ENCODE measurements at regions not wholly inside any gene's neighbourhood (a gene's known extent, or its start where the extent isn't known, plus 50 kb on each side); places are given as distances from the start of the nearest gene placed in this dataset.
"Not testable (repeated sequence)": the region's sequence is repeated elsewhere in the genome, so short reads cannot be mapped to it uniquely, and the experiment has no call there.

- DNase-seq (ENCODE audit: low spot score), result no peak
Measured at GRCh38 chr4:66929748-66930147, 615.6 kb downstream of the CENPC start.

GRCh38 chr4:66928881-66929280 is 616.4 kb downstream of the CENPC start:
- not testable (repeated sequence) for DNase-seq (ENCODE audit: low spot score)

GRCh38 chr4:66927937-66928336 is 617.4 kb downstream of the CENPC start:
- DNase-seq (ENCODE audit: low spot score), result no peak

GRCh38 chr4:66926687-66927086 is 618.6 kb downstream of the CENPC start:
- no peak for DNase-seq (ENCODE audit: low spot score)

GRCh38 chr4:66923081-66923865 is 622.0 kb downstream of the CENPC start:
- DNase-seq (ENCODE audit: low spot score), result no peak

- DNase-seq (ENCODE audit: low spot score), result no peak
Measured at GRCh38 chr4:66921433-66921832, 623.9 kb downstream of the CENPC start.

- no peak for DNase-seq (ENCODE audit: low spot score)
Measured at GRCh38 chr4:66920514-66920913, 624.8 kb downstream of the CENPC start.

- DNase-seq (ENCODE audit: low spot score), result peak; percentile 15
Measured at GRCh38 chr4:66911880-66912279, 633.4 kb downstream of the CENPC start.

- no peak for DNase-seq (ENCODE audit: low spot score)
Measured at GRCh38 chr4:66906314-66906713, 639.0 kb downstream of the CENPC start.

- no peak for DNase-seq (ENCODE audit: low spot score)
Measured at GRCh38 chr4:66899422-66900065, 645.8 kb downstream of the CENPC start.

GRCh38 chr4:66893807-66894206 is 651.5 kb downstream of the CENPC start:
- no peak for DNase-seq (ENCODE audit: low spot score)

GRCh38 chr4:66887061-66887460 is 658.2 kb downstream of the CENPC start:
- DNase-seq (ENCODE audit: low spot score), result no peak

- DNase-seq (ENCODE audit: low spot score), result no peak
Measured at GRCh38 chr4:66885501-66886165, 659.7 kb downstream of the CENPC start.

- no peak for DNase-seq (ENCODE audit: low spot score)
Measured at GRCh38 chr4:66876946-66877345, 668.4 kb downstream of the CENPC start.

- no peak for DNase-seq (ENCODE audit: low spot score)
Measured at GRCh38 chr4:66872661-66873060, 672.6 kb downstream of the CENPC start.

- DNase-seq (ENCODE audit: low spot score), result no peak
Measured at GRCh38 chr4:66863481-66863880, 681.8 kb downstream of the CENPC start.

GRCh38 chr4:66855956-66856355 is 689.3 kb downstream of the CENPC start:
- no peak for DNase-seq (ENCODE audit: low spot score)

GRCh38 chr4:66853845-66854244 is 691.5 kb downstream of the CENPC start:
- DNase-seq (ENCODE audit: low spot score), result no peak

GRCh38 chr4:66852843-66853242 is 692.5 kb downstream of the CENPC start:
- DNase-seq (ENCODE audit: low spot score), result no peak

- DNase-seq (ENCODE audit: low spot score), result no peak
Measured at GRCh38 chr4:66849596-66849995, 695.7 kb downstream of the CENPC start.

GRCh38 chr4:66842724-66843088 is 702.6 kb downstream of the CENPC start:
- DNase-seq (ENCODE audit: low spot score), result no peak

- no peak for DNase-seq (ENCODE audit: low spot score)
Measured at GRCh38 chr4:66842026-66842723, 703.1 kb downstream of the CENPC start.

GRCh38 chr4:66840178-66840577 is 705.1 kb downstream of the CENPC start:
- DNase-seq (ENCODE audit: low spot score), result no peak

Data from kidney tubule cell (primary cell).